ES-I3 (cell line): ENCODE measurements at regions not wholly inside any gene's neighbourhood (a gene's known extent, or its start where the extent isn't known, plus 50 kb on each side); places are given as distances from the start of the nearest gene placed in this dataset.

Source experiments
- H3K36me3 ChIP-seq: 2 replicates; pipeline ENCODE4 v1.6.1; 2013; ENCODE audit warnings: mild to moderate bottlenecking, low read length, control low read depth, moderate library complexity; ENCODE audit not compliant: insufficient read depth
- H3K4me1 ChIP-seq: 2 replicates; pipeline ENCODE4 v1.6.1; 2013; ENCODE audit warnings: mild to moderate bottlenecking, control low read depth, low read length; ENCODE audit not compliant: insufficient read depth
- H3K9ac ChIP-seq: 2 replicates; pipeline ENCODE4 v1.6.1; 2013; ENCODE audit warnings: low read depth, mild to moderate bottlenecking, low read length, moderate library complexity
- H3K9me3 ChIP-seq: 2 replicates; pipeline ENCODE4 v1.6.1; 2013; ENCODE audit warnings: mild to moderate bottlenecking, low read length, moderate library complexity; ENCODE audit not compliant: control insufficient read depth, insufficient read depth

GRCh38 chr2:5939553-5939952 lies 247.4 kb downstream of the SOX11 start:
- no peaks in the 10 kb centered on the region for H3K36me3 ChIP-seq
- no peaks in the 10 kb centered on the region for H3K9me3 ChIP-seq
- H3K4me1 ChIP-seq = peaks cover 12% of the 10 kb centered on the region
- H3K9ac ChIP-seq = no peak overlapping the region

- H3K4me1 ChIP-seq = peaks cover 16% of the 10 kb centered on the region
- no peaks in the 10 kb centered on the region for H3K36me3 ChIP-seq
- no peak overlapping the region for H3K9ac ChIP-seq
- H3K9me3 ChIP-seq = no peaks in the 10 kb centered on the region
Observed at GRCh38 chr2:5940596-5941535, 248.7 kb downstream of the SOX11 start.

- H3K9me3 ChIP-seq = no peaks in the 10 kb centered on the region
- no peaks in the 10 kb centered on the region for H3K36me3 ChIP-seq
- peaks cover 26% of the 10 kb centered on the region for H3K4me1 ChIP-seq
- H3K9ac ChIP-seq = no peak overlapping the region
Observed at GRCh38 chr2:5942204-5942603, 250.0 kb downstream of the SOX11 start.

- Histone ChIP-seq H3K36me3 (no peaks in the 10 kb centered on the region), H3K4me1 (peaks cover 16% of the 10 kb centered on the region), H3K9ac (no peak overlapping the region), H3K9me3 (no peaks in the 10 kb centered on the region)
Observed at GRCh38 chr2:5945742-5946141, 253.6 kb downstream of the SOX11 start.

- Histone ChIP-seq H3K9me3 (no peaks in the 10 kb centered on the region), H3K9ac (no peak overlapping the region), H3K4me1 (peaks cover 16% of the 10 kb centered on the region), H3K36me3 (no peaks in the 10 kb centered on the region)
Observed at GRCh38 chr2:5946225-5947115, 254.3 kb downstream of the SOX11 start.

GRCh38 chr2:5950736-5951135 lies 258.6 kb downstream of the SOX11 start:
- Histone ChIP-seq H3K4me1 (peaks cover 14% of the 10 kb centered on the region), H3K9me3 (no peaks in the 10 kb centered on the region), H3K36me3 (no peaks in the 10 kb centered on the region), H3K9ac (no peak overlapping the region)

GRCh38 chr2:5951471-5951870 lies 259.3 kb downstream of the SOX11 start:
- no peaks in the 10 kb centered on the region for H3K9me3 ChIP-seq
- no peak overlapping the region for H3K9ac ChIP-seq
- peaks cover 6% of the 10 kb centered on the region; the same call in 1 of the 2 replicates for H3K4me1 ChIP-seq
- no peaks in the 10 kb centered on the region for H3K36me3 ChIP-seq

GRCh38 chr2:5953525-5953924 lies 261.3 kb downstream of the SOX11 start:
- Histone ChIP-seq H3K9ac (no peak overlapping the region), H3K36me3 (no peaks in the 10 kb centered on the region), H3K9me3 (no peaks in the 10 kb centered on the region)

GRCh38 chr2:5954509-5954908 lies 262.3 kb downstream of the SOX11 start:
- Histone ChIP-seq H3K9me3 (no peaks in the 10 kb centered on the region), H3K36me3 (no peaks in the 10 kb centered on the region), H3K4me1 (no peaks in the 10 kb centered on the region), H3K9ac (no peak overlapping the region)

More at GRCh38 chr2:5953525-5953924, 261.3 kb downstream of the SOX11 start:
- H3K4me1 ChIP-seq = no peaks in the 10 kb centered on the region

- no peak overlapping the region for H3K9ac ChIP-seq
- no peaks in the 10 kb centered on the region for H3K36me3 ChIP-seq
- H3K9me3 ChIP-seq = no peaks in the 10 kb centered on the region
- H3K4me1 ChIP-seq = no peaks in the 10 kb centered on the region
Observed at GRCh38 chr2:5955921-5956320, 263.7 kb downstream of the SOX11 start.

- no peaks in the 10 kb centered on the region for H3K36me3 ChIP-seq
- H3K9me3 ChIP-seq = no peaks in the 10 kb centered on the region
- H3K4me1 ChIP-seq = no peaks in the 10 kb centered on the region
- H3K9ac ChIP-seq = no peak overlapping the region; the same call in 1 of the 2 replicates
Observed at GRCh38 chr2:5959836-5960820, 267.9 kb downstream of the SOX11 start.

- H3K9ac ChIP-seq = no peak overlapping the region
- H3K4me1 ChIP-seq = no peaks in the 10 kb centered on the region
- no peaks in the 10 kb centered on the region for H3K9me3 ChIP-seq
- no peaks in the 10 kb centered on the region for H3K36me3 ChIP-seq
Observed at GRCh38 chr2:5967506-5967905, 275.3 kb downstream of the SOX11 start.

GRCh38 chr2:5969303-5969702 lies 277.1 kb downstream of the SOX11 start:
- Histone ChIP-seq H3K4me1 (no peaks in the 10 kb centered on the region), H3K9ac (no peak overlapping the region), H3K9me3 (no peaks in the 10 kb centered on the region), H3K36me3 (no peaks in the 10 kb centered on the region)

GRCh38 chr2:5970347-5970746 lies 278.2 kb downstream of the SOX11 start:
- no peaks in the 10 kb centered on the region for H3K36me3 ChIP-seq
- H3K4me1 ChIP-seq = no peaks in the 10 kb centered on the region
- H3K9me3 ChIP-seq = no peaks in the 10 kb centered on the region
- no peak overlapping the region for H3K9ac ChIP-seq
